K562 (cell line): ENCODE measurements at regions not wholly inside any gene's neighbourhood (a gene's known extent, or its start where the extent isn't known, plus 50 kb on each side); places are given as distances from the start of the nearest gene placed in this dataset. TPM values are rescaled to one million over a fixed set of nuclear protein-coding genes. Genes with fewer than 3 reads are reported as not detected.

ENCODE experiments used
- small RNA-seq: library from RNA; depleted of rRNA; stranded (forward); fragments of <200 nt; gene quantifications from one replicate; pipeline ENCODE3, GENCODE V24; 2014

Small RNA genes in the stretch of these regions (small RNA-seq; reads per million reads assigned to genes)
- gene AL392089.1, result not detected
- not detected for gene RNU6-1327P
